ENCODE measurements at regions not wholly inside any gene's neighbourhood (a gene's known extent, or its start where the extent isn't known, plus 50 kb on each side); places are given as distances from the start of the nearest gene placed in this dataset.
A peak's percentile ranks its signal among the peaks of the same experiment; 100 is the strongest.

GRCh38 chr2:12950957-12951656 is 234.4 kb downstream of the TRIB2 start:
- in situ Hi-C loops (cut with MboI; ENCODE audit: low pct_unique_long_range_greater_than_20kb, low sequenced_read_pairs), result no loop called here
- DNase-seq, result no peak

GRCh38 chr2:12951657-12951973 is 234.9 kb downstream of the TRIB2 start:
- in situ Hi-C loops (cut with MboI; ENCODE audit: low pct_unique_long_range_greater_than_20kb, low sequenced_read_pairs), result no loop called here

GRCh38 chr2:12953596-12953995 is 236.9 kb downstream of the TRIB2 start:
- DNase-seq, result no peak
- in situ Hi-C loops (cut with MboI; ENCODE audit: low pct_unique_long_range_greater_than_20kb, low sequenced_read_pairs), result no loop called here

More at GRCh38 chr2:12951657-12951973, 234.9 kb downstream of the TRIB2 start:
- no peak for DNase-seq

- in situ Hi-C loops (cut with MboI; ENCODE audit: low pct_unique_long_range_greater_than_20kb, low sequenced_read_pairs), result no loop called here
These were observed 239.1 kb downstream of the TRIB2 start for GRCh38 chr2:12955864-12956263.

GRCh38 chr2:12957251-12957650 is 240.5 kb downstream of the TRIB2 start:
- DNase-seq, result no peak
- in situ Hi-C loops (cut with MboI; ENCODE audit: low pct_unique_long_range_greater_than_20kb, low sequenced_read_pairs), result no loop called here

More at GRCh38 chr2:12955864-12956263, 239.1 kb downstream of the TRIB2 start:
- DNase-seq, result no peak

GRCh38 chr2:12959935-12960334 is 243.2 kb downstream of the TRIB2 start:
- no peak for DNase-seq
- in situ Hi-C loops (cut with MboI; ENCODE audit: low pct_unique_long_range_greater_than_20kb, low sequenced_read_pairs), result no loop called here

- no peak for DNase-seq
- in situ Hi-C loops (cut with MboI; ENCODE audit: low pct_unique_long_range_greater_than_20kb, low sequenced_read_pairs), result no loop called here
These were observed 243.9 kb downstream of the TRIB2 start for GRCh38 chr2:12960671-12961070.

- DNase-seq, result no peak
- in situ Hi-C loops (cut with MboI; ENCODE audit: low pct_unique_long_range_greater_than_20kb, low sequenced_read_pairs), result no loop called here
These were observed 248.3 kb downstream of the TRIB2 start for GRCh38 chr2:12964904-12965539.

- in situ Hi-C loops (cut with MboI; ENCODE audit: low pct_unique_long_range_greater_than_20kb, low sequenced_read_pairs), result no loop called here
- DNase-seq, result peak; percentile 77
These were observed 249.0 kb downstream of the TRIB2 start for GRCh38 chr2:12965540-12966269.

- DNase-seq, result peak; percentile 19
- in situ Hi-C loops (cut with MboI; ENCODE audit: low pct_unique_long_range_greater_than_20kb, low sequenced_read_pairs), result no loop called here
These were observed 251.1 kb downstream of the TRIB2 start for GRCh38 chr2:12967804-12968203.

GRCh38 chr2:12968399-12968798 is 251.7 kb downstream of the TRIB2 start:
- DNase-seq, result no peak
- in situ Hi-C loops (cut with MboI; ENCODE audit: low pct_unique_long_range_greater_than_20kb, low sequenced_read_pairs), result no loop called here

- no peak for DNase-seq
- in situ Hi-C loops (cut with MboI; ENCODE audit: low pct_unique_long_range_greater_than_20kb, low sequenced_read_pairs), result no loop called here
These were observed 254.1 kb downstream of the TRIB2 start for GRCh38 chr2:12970861-12971260.

- no peak for DNase-seq
- in situ Hi-C loops (cut with MboI; ENCODE audit: low pct_unique_long_range_greater_than_20kb, low sequenced_read_pairs), result no loop called here
These were observed 255.0 kb downstream of the TRIB2 start for GRCh38 chr2:12971581-12972365.

GRCh38 chr2:12978066-12978835 is 261.5 kb downstream of the TRIB2 start:
- in situ Hi-C loops (cut with MboI; ENCODE audit: low pct_unique_long_range_greater_than_20kb, low sequenced_read_pairs), result no loop called here
- peak; percentile 20 for DNase-seq

GRCh38 chr2:12979066-12979465 is 262.3 kb downstream of the TRIB2 start:
- in situ Hi-C loops (cut with MboI; ENCODE audit: low pct_unique_long_range_greater_than_20kb, low sequenced_read_pairs), result no loop called here
- DNase-seq, result no peak

GRCh38 chr2:12980817-12981216 is 264.1 kb downstream of the TRIB2 start:
- DNase-seq, result no peak
- in situ Hi-C loops (cut with MboI; ENCODE audit: low pct_unique_long_range_greater_than_20kb, low sequenced_read_pairs), result no loop called here

GRCh38 chr2:12982149-12982584 is 265.4 kb downstream of the TRIB2 start:
- in situ Hi-C loops (cut with MboI; ENCODE audit: low pct_unique_long_range_greater_than_20kb, low sequenced_read_pairs), result no loop called here
- DNase-seq, result no peak

- in situ Hi-C loops (cut with MboI; ENCODE audit: low pct_unique_long_range_greater_than_20kb, low sequenced_read_pairs), result no loop called here
- no peak for DNase-seq
These were observed 270.5 kb downstream of the TRIB2 start for GRCh38 chr2:12987246-12987645.

- in situ Hi-C loops (cut with MboI; ENCODE audit: low pct_unique_long_range_greater_than_20kb, low sequenced_read_pairs), result no loop called here
These were observed 271.5 kb downstream of the TRIB2 start for GRCh38 chr2:12988279-12988678.

More at GRCh38 chr2:12988279-12988678, 271.5 kb downstream of the TRIB2 start:
- DNase-seq, result no peak

Data from KBM-7 (cell line).